CD4-positive, alpha-beta T cell treated with Interleukin-6 for 4 hours (primary cell): ENCODE measurements at regions not wholly inside any gene's neighbourhood (a gene's known extent, or its start where the extent isn't known, plus 50 kb on each side); places are given as distances from the start of the nearest gene placed in this dataset.

Experiments used
- DNase-seq: peaks from one replicate; pipeline ENCODE4 v3.0.0-alpha.2; 2020; ENCODE audit warnings: mixed read lengths

GRCh38 chr1:98420376-98421084 lies 241.0 kb upstream of the SNX7 start:
- no peak for DNase-seq

- DNase-seq: no peak
Observed at GRCh38 chr1:98417820-98418219, 243.7 kb upstream of the SNX7 start.

- DNase-seq: no peak
Observed at GRCh38 chr1:98410082-98410481, 251.4 kb upstream of the SNX7 start.

- no peak for DNase-seq
Observed at GRCh38 chr1:98406352-98407088, 255.0 kb upstream of the SNX7 start.

- DNase-seq: no peak
Observed at GRCh38 chr1:98405581-98406074, 255.9 kb upstream of the SNX7 start.

GRCh38 chr1:98404866-98405265 lies 256.7 kb upstream of the SNX7 start:
- DNase-seq: no peak

- DNase-seq: no peak
Observed at GRCh38 chr1:98403963-98404480, 257.5 kb upstream of the SNX7 start.

GRCh38 chr1:98402860-98403259 lies 258.7 kb upstream of the SNX7 start:
- no peak for DNase-seq

- DNase-seq: no peak
Observed at GRCh38 chr1:98400446-98400845, 261.1 kb upstream of the SNX7 start.

- no peak for DNase-seq
Observed at GRCh38 chr1:98399218-98399617, 262.3 kb upstream of the SNX7 start.

- no peak for DNase-seq
Observed at GRCh38 chr1:98398649-98399048, 262.9 kb upstream of the SNX7 start.

- DNase-seq: no peak
Observed at GRCh38 chr1:98398092-98398491, 263.4 kb upstream of the SNX7 start.

GRCh38 chr1:98393719-98394118 lies 267.8 kb upstream of the SNX7 start:
- DNase-seq: no peak

GRCh38 chr1:98391175-98391574 lies 270.3 kb upstream of the SNX7 start:
- no peak for DNase-seq

- DNase-seq: no peak
Observed at GRCh38 chr1:98389809-98390208, 271.7 kb upstream of the SNX7 start.

GRCh38 chr1:98388441-98388840 lies 273.1 kb upstream of the SNX7 start:
- no peak for DNase-seq

GRCh38 chr1:98387701-98388100 lies 273.8 kb upstream of the SNX7 start:
- no peak for DNase-seq

- no peak for DNase-seq
Observed at GRCh38 chr1:98386675-98387440, 274.7 kb upstream of the SNX7 start.

GRCh38 chr1:98385652-98386051 lies 275.9 kb upstream of the SNX7 start:
- DNase-seq: no peak

- DNase-seq: no peak
Observed at GRCh38 chr1:98384461-98385141, 276.9 kb upstream of the SNX7 start.

GRCh38 chr1:98382986-98383740 lies 278.4 kb upstream of the SNX7 start:
- no peak for DNase-seq

GRCh38 chr1:98382586-98382985 lies 278.9 kb upstream of the SNX7 start:
- no peak for DNase-seq
